Liver (tissue), 3 donors: ENCODE measurements at regions not wholly inside any gene's neighbourhood (a gene's known extent, or its start where the extent isn't known, plus 50 kb on each side); places are given as distances from the start of the nearest gene placed in this dataset.

Experiments used
- GABPA ChIP-seq, 2 donors: IDR thresholded peaks in 1 of 2; conservative IDR thresholded peaks in 1 of 2; 2 replicates each; pipeline ENCODE4 v1.6.1; 2016; ENCODE audit warnings: antibody characterized with exemption in 2 of 2, mild to moderate bottlenecking in 1 of 2, moderate library complexity in 1 of 2
- RAD21 ChIP-seq, 2 donors: IDR thresholded peaks; 2 replicates each; pipeline ENCODE4 v1.6.1; 2016; ENCODE audit warnings: antibody characterized with exemption in 2 of 2, mild to moderate bottlenecking in 2 of 2
- TAF1 ChIP-seq: conservative IDR thresholded peaks from 2 replicates; pipeline ENCODE4 v1.6.1; 2016; ENCODE audit warnings: antibody characterized with exemption, mild to moderate bottlenecking
- TF ChIP-seq, protein P1 (sequence below): fragments of 150-350 bp; IDR thresholded peaks from 2 replicates; pipeline ENCODE4 v1.5.1; 2017; ENCODE audit warnings: improper control_type of control experiment, low read depth, low read length; ENCODE audit not compliant: missing input control
- donor health status: healthy.
- donor health status: healthy.

DNA sequence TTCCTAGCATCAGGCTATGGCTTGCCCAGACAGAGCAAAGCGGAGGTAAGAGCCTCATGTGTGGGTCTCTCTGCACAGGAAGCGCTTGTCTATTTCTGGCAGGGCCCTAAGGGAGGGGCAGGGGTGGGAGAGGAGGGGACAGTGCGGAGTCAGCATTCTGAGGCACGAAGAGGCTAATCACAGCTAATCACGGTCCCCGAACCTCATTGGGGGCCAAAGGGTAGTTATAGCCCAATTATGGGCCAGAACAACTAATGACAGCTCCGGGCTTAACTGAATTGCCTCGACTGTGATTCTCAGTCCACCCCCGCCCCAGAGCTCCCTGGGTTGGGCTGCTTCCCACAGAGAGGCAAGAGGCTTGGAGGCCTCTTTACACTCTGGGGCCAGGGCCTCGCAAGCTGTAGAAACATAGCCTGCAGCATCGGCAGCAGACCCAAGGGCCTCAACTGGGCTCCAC is 72.7 kb upstream of the PRDM11 start:
- TF ChIP-seq, protein P1, sequence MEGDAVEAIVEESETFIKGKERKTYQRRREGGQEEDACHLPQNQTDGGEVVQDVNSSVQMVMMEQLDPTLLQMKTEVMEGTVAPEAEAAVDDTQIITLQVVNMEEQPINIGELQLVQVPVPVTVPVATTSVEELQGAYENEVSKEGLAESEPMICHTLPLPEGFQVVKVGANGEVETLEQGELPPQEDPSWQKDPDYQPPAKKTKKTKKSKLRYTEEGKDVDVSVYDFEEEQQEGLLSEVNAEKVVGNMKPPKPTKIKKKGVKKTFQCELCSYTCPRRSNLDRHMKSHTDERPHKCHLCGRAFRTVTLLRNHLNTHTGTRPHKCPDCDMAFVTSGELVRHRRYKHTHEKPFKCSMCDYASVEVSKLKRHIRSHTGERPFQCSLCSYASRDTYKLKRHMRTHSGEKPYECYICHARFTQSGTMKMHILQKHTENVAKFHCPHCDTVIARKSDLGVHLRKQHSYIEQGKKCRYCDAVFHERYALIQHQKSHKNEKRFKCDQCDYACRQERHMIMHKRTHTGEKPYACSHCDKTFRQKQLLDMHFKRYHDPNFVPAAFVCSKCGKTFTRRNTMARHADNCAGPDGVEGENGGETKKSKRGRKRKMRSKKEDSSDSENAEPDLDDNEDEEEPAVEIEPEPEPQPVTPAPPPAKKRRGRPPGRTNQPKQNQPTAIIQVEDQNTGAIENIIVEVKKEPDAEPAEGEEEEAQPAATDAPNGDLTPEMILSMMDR: no peak
- TF ChIP-seq GABPA (IDR thresholded peaks at IDR 0.05 in 1 of 2, conservative IDR thresholded peaks at IDR 0.05 in 1 of 2) (no peak), RAD21 (IDR thresholded peaks at IDR 0.05) (no peak), TAF1 (no peak)
